HEK293 (cell line): ENCODE measurements at regions not wholly inside any gene's neighbourhood (a gene's known extent, or its start where the extent isn't known, plus 50 kb on each side); places are given as distances from the start of the nearest gene placed in this dataset.

Experiments used
- CTCF ChIA-PET: fragments of 350-600 bp; formaldehyde crosslinking; extraction: SDS; loops from one replicate; lab custom pipeline; 2021; ENCODE audit warnings: antibody characterized with exemption; lab: Yijun Ruan, JAX
- POLR2A ChIA-PET: fragments of 300-600 bp; formaldehyde crosslinking; extraction: SDS; loops from one replicate; lab custom pipeline; 2020; ENCODE audit warnings: antibody characterized with exemption, inconsistent platforms; lab: Yijun Ruan, JAX
- H3K27ac ChIP-seq: fragments of 200-500 bp; sonication (Bioruptor generic); 2 replicates; pipeline ENCODE4 v1.5.1; 2014; ENCODE audit warnings: low read depth, low read length, control low read depth, inconsistent platforms; ENCODE audit errors: extremely low read depth
- H3K36me3 ChIP-seq, 2 experiments: fragments of 200-500 bp in 1 of 2; sonication (Bioruptor generic) in 1 of 2; 1 replicate in 1 of 2; 2 replicates in 1 of 2; pipeline ENCODE4 v1.5.1; 2014 to 2017; ENCODE audit warnings: inconsistent platforms in 2 of 2, low read length in 2 of 2; ENCODE audit not compliant: control insufficient read depth in 2 of 2, insufficient read depth in 1 of 2
- H3K4me1 ChIP-seq: fragments of 200-500 bp; sonication (Bioruptor generic); 2 replicates; pipeline ENCODE4 v1.5.1; 2014; ENCODE audit warnings: mild to moderate bottlenecking, low read length, inconsistent platforms; ENCODE audit not compliant: control insufficient read depth, insufficient read depth
- H3K4me3 ChIP-seq: 2 replicates; pipeline ENCODE4 v1.5.1; 2011; ENCODE audit warnings: low read depth, mild to moderate bottlenecking, control low read depth, low read length, moderate library complexity
- H3K9me3 ChIP-seq: fragments of 200-500 bp; sonication (Bioruptor generic); 2 replicates; pipeline ENCODE4 v1.5.1; 2014; ENCODE audit warnings: low read depth, low read length, inconsistent platforms; ENCODE audit not compliant: control insufficient read depth, insufficient read depth
- GLIS2 ChIP-seq: fragments of 450-650 bp; formaldehyde crosslinking; IDR thresholded peaks from 2 replicates; pipeline ENCODE4 v1.5.1; 2016; ENCODE audit warnings: missing biosample characterization, missing genetic modification characterization
- KLF1 ChIP-seq: fragments of 450-650 bp; formaldehyde crosslinking; IDR thresholded peaks from 2 replicates; pipeline ENCODE4 v1.5.1; 2016; ENCODE audit warnings: missing biosample characterization, missing genetic modification characterization
- KLF8 ChIP-seq: fragments of 450-650 bp; formaldehyde crosslinking; IDR thresholded peaks from 2 replicates; pipeline ENCODE4 v1.5.1; 2016; ENCODE audit warnings: missing biosample characterization, missing genetic modification characterization
- MZF1 ChIP-seq: fragments of 450-650 bp; formaldehyde crosslinking; IDR thresholded peaks from 2 replicates; pipeline ENCODE4 v1.5.1; 2017; ENCODE audit warnings: missing biosample characterization, missing genetic modification characterization, borderline replicate concordance
- ZEB2 ChIP-seq: fragments of 450-650 bp; formaldehyde crosslinking; IDR thresholded peaks from 2 replicates; pipeline ENCODE4 v1.5.1; 2016; ENCODE audit warnings: missing biosample characterization, missing genetic modification characterization
- ZIC2 ChIP-seq: fragments of 450-650 bp; formaldehyde crosslinking; IDR thresholded peaks from 2 replicates; pipeline ENCODE4 v1.5.1; 2016; ENCODE audit warnings: missing biosample characterization, missing genetic modification characterization
- ZNF138 ChIP-seq: fragments of 450-650 bp; formaldehyde crosslinking; IDR thresholded peaks from 2 replicates; pipeline ENCODE4 v1.5.1; 2016; ENCODE audit warnings: missing biosample characterization, missing genetic modification characterization, borderline replicate concordance
- ZNF18 ChIP-seq: fragments of 450-650 bp; formaldehyde crosslinking; IDR thresholded peaks from 2 replicates; pipeline ENCODE4 v1.5.1; 2016; ENCODE audit warnings: missing biosample characterization, missing genetic modification characterization
- ZNF2 ChIP-seq: fragments of 450-650 bp; formaldehyde crosslinking; IDR thresholded peaks from 2 replicates; pipeline ENCODE4 v1.5.1; 2016; ENCODE audit warnings: missing biosample characterization, missing genetic modification characterization
- ZNF214 ChIP-seq: fragments of 450-650 bp; formaldehyde crosslinking; IDR thresholded peaks from 2 replicates; pipeline ENCODE4 v1.5.1; 2017; ENCODE audit warnings: missing biosample characterization, mild to moderate bottlenecking, missing genetic modification characterization, borderline replicate concordance
- ZNF292 ChIP-seq: fragments of 450-650 bp; formaldehyde crosslinking; IDR thresholded peaks from 2 replicates; pipeline ENCODE4 v1.5.1; 2016; ENCODE audit warnings: low read depth, missing biosample characterization, missing genetic modification characterization, borderline replicate concordance
- ZNF354C ChIP-seq: fragments of 450-650 bp; formaldehyde crosslinking; IDR thresholded peaks from 2 replicates; pipeline ENCODE4 v1.5.1; 2016; ENCODE audit warnings: missing biosample characterization, missing genetic modification characterization, low read depth, borderline replicate concordance
- ZNF366 ChIP-seq: fragments of 450-650 bp; formaldehyde crosslinking; conservative IDR thresholded peaks from 2 replicates; pipeline ENCODE4 v1.5.1; 2016; ENCODE audit warnings: missing biosample characterization, missing genetic modification characterization
- ZNF548 ChIP-seq: fragments of 450-650 bp; formaldehyde crosslinking; IDR thresholded peaks from 2 replicates; pipeline ENCODE4 v1.5.1; 2016; ENCODE audit warnings: missing biosample characterization, missing genetic modification characterization
- ZNF555 ChIP-seq: fragments of 450-650 bp; formaldehyde crosslinking; conservative IDR thresholded peaks from 2 replicates; pipeline ENCODE4 v1.5.1; 2017; ENCODE audit warnings: missing biosample characterization, mild to moderate bottlenecking, missing genetic modification characterization, inconsistent platforms
- ZNF624 ChIP-seq: fragments of 450-650 bp; formaldehyde crosslinking; IDR thresholded peaks from 2 replicates; pipeline ENCODE4 v1.5.1; 2017; ENCODE audit warnings: missing biosample characterization, missing genetic modification characterization
- ZNF704 ChIP-seq: fragments of 450-650 bp; formaldehyde crosslinking; IDR thresholded peaks from 2 replicates; pipeline ENCODE4 v1.5.1; 2016; ENCODE audit warnings: missing biosample characterization, missing genetic modification characterization
- ZNF747 ChIP-seq: fragments of 450-650 bp; formaldehyde crosslinking; IDR thresholded peaks from 2 replicates; pipeline ENCODE4 v1.5.1; 2016; ENCODE audit warnings: missing biosample characterization, missing genetic modification characterization
- ZNF785 ChIP-seq: fragments of 450-650 bp; formaldehyde crosslinking; IDR thresholded peaks from 2 replicates; pipeline ENCODE4 v1.5.1; 2016; ENCODE audit warnings: missing biosample characterization, missing genetic modification characterization
- TF ChIP-seq, protein P1 (sequence below): fragments of 450-650 bp; formaldehyde crosslinking; IDR thresholded peaks from 2 replicates; pipeline ENCODE4 v1.5.1; 2016; ENCODE audit warnings: missing biosample characterization, missing genetic modification characterization
- TF ChIP-seq, protein P2 (sequence below): fragments of 450-650 bp; formaldehyde crosslinking; IDR thresholded peaks from 2 replicates; pipeline ENCODE4 v1.5.1; 2016; ENCODE audit warnings: missing biosample characterization, missing genetic modification characterization

GRCh38 chr7:66413379-66414114 is 208.4 kb downstream of the TPST1 start (continued):
- TF ChIP-seq ZIC2 (peak; percentile 51), ZNF624 (no peak)

DNA sequence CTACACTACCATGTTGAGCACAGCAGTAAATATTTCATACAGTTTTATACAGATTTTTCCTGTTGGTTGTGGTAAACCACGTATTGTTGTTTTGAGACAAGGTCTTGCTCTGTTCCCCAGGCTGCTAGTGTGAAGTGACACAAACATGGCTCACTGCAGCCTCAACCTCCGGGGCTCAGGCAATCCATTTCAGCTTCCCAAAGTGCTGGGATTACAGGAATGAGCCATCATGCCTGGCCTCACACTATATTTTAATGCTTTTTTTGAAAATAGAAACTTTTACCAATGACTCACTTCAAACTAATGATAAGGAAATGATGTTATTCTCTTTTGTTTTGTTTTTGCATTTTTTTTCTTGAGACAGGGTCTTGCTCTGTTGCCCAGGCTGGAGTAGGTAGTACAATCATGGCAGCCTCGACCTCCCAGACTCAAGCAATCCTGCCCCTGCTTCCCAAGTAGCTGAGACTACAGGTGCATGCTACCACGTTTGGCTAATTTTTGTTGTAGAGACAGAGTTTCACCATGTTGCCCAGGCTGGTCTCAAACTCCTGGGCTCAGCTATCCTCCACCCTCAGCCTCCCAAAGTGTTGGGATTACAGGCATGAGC is 210.6 kb downstream of the TPST1 start:
- ChIA-PET CTCF (no interaction called here), POLR2A (no interaction called here)
- H3K4me3 ChIP-seq = no peak overlapping the region
- no peaks in the 10 kb centered on the region; a peak in 1 of 3 replicates for H3K36me3 ChIP-seq
- TF ChIP-seq ZNF2 (tag by site-specific recombination) (no peak), MZF1 (no peak), KLF8 (tag by site-specific recombination) (no peak), ZNF292 (tag by site-specific recombination) (no peak), ZNF704 (no peak), ZNF214 (tag by site-specific recombination) (no peak), ZNF138 (tag by site-specific recombination) (no peak), ZEB2 (tag by site-specific recombination) (no peak)
- TF ChIP-seq, protein P1, sequence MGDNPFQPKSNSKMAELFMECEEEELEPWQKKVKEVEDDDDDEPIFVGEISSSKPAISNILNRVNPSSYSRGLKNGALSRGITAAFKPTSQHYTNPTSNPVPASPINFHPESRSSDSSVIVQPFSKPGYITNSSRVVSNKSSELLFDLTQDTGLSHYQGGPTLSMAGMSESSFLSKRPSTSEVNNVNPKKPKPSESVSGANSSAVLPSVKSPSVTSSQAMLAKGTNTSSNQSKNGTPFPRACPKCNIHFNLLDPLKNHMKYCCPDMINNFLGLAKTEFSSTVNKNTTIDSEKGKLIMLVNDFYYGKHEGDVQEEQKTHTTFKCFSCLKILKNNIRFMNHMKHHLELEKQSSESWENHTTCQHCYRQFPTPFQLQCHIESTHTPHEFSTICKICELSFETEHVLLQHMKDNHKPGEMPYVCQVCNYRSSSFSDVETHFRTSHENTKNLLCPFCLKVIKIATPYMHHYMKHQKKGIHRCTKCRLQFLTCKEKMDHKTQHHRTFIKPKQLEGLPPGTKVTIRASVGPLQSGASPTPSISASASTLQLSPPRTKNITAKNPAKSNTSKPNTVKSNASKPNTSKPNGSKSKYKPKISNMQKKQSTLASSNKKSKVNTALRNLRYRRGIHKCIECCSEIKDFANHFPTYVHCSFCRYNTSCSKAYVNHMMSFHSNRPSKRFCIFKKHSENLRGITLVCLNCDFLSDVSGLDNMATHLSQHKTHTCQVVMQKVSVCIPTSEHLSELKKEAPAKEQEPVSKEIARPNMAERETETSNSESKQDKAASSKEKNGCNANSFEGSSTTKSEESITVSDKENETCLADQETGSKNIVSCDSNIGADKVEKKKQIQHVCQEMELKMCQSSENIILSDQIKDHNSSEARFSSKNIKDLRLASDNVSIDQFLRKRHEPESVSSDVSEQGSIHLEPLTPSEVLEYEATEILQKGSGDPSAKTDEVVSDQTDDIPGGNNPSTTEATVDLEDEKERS (tag by site-specific recombination) = no peak
- TF ChIP-seq, all 188 proteins: peak for 0
- no peak overlapping the region for H3K27ac ChIP-seq
- no peaks in the 10 kb centered on the region for H3K4me1 ChIP-seq
- H3K9me3 ChIP-seq = no peaks in the 10 kb centered on the region

DNA sequence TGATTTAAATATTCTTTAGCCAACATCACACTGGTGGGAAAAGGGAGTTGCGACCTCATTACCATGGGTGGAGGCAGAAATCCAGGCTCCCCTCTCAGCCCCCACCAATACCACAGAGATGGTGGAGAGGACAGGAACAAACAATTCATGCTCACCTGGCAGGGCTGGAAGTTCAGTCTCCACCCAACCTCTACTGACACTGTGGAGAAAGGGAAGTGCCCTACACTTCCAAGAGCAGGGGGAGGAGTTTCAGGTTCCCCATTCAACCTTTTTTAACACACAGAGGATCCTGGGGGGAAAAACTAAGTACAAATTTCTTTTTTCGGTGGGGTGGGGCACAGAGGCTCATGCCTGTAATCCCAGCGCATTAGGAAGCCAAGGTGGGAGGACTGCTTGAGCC is 210.1 kb upstream of the KCTD7 start:
- CTCF ChIA-PET = no interaction called here

More for the DNA sequence above, 210.1 kb upstream of the KCTD7 start:
- no peak overlapping the region for H3K27ac ChIP-seq
- POLR2A ChIA-PET = interaction anchor here (0.7 kb wide), 1 partner anchor 234 kb away, joined by 3 read pairs; no protein-coding TSS in a partner anchor
- TF ChIP-seq ZNF366 = no peak
- no peak for TF ChIP-seq ZNF555
- no peak for TF ChIP-seq ZNF354C (tag by site-specific recombination)
- no peak for TF ChIP-seq ZNF785 (tag by site-specific recombination)
- no peak for TF ChIP-seq KLF1 (tag by site-specific recombination)
- TF ChIP-seq ZNF548 (tag by site-specific recombination) = no peak
- TF ChIP-seq GLIS2 (tag by site-specific recombination) = no peak
- TF ChIP-seq ZNF18 (tag by site-specific recombination) = no peak
- TF ChIP-seq ZNF747 = no peak
- TF ChIP-seq, protein P2, sequence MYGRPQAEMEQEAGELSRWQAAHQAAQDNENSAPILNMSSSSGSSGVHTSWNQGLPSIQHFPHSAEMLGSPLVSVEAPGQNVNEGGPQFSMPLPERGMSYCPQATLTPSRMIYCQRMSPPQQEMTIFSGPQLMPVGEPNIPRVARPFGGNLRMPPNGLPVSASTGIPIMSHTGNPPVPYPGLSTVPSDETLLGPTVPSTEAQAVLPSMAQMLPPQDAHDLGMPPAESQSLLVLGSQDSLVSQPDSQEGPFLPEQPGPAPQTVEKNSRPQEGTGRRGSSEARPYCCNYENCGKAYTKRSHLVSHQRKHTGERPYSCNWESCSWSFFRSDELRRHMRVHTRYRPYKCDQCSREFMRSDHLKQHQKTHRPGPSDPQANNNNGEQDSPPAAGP (tag by site-specific recombination) = no peak
- H3K36me3 ChIP-seq = no peaks in the 10 kb centered on the region
- no peaks in the 10 kb centered on the region for H3K9me3 ChIP-seq
- H3K4me3 ChIP-seq = no peak overlapping the region
- no peaks in the 10 kb centered on the region for H3K4me1 ChIP-seq
